Sigmoid colon (tissue), 6 donors: ENCODE measurements at regions not wholly inside any gene's neighbourhood (a gene's known extent, or its start where the extent isn't known, plus 50 kb on each side); places are given as distances from the start of the nearest gene placed in this dataset.
A peak's percentile ranks its signal among the peaks of the same experiment; 100 is the strongest.

Experiments
- DNase-seq: peaks from one replicate; pipeline ENCODE4 v3.0.0-alpha.2; 2019
- H3K27ac ChIP-seq, 4 donors: fragments of 200-600 bp; sonication (generic); one replicate each; pipeline ENCODE4 v1.5.1; 2016 to 2019; ENCODE audit warnings: mild to moderate bottlenecking in 1 of 4
- H3K27me3 ChIP-seq, 3 donors: fragments of 200-600 bp; sonication (generic); one replicate each; pipeline ENCODE4 v1.5.1; 2019; ENCODE audit warnings: mild to moderate bottlenecking in 1 of 3
- H3K36me3 ChIP-seq, 4 donors: fragments of 200-600 bp; sonication (generic); one replicate each; pipeline ENCODE4 v1.5.1; 2016 to 2019
- H3K4me1 ChIP-seq, 4 donors: fragments of 200-600 bp; sonication (generic); one replicate each; pipeline ENCODE4 v1.5.1; 2017 to 2019
- H3K4me3 ChIP-seq, 4 donors: fragments of 200-600 bp; sonication (generic); one replicate each; pipeline ENCODE4 v1.5.1; 2017 to 2019; ENCODE audit warnings: mild to moderate bottlenecking in 2 of 4, moderate library complexity in 1 of 4
- H3K9me3 ChIP-seq, 4 donors: fragments of 200-600 bp in 3 of 4; sonication (generic) in 3 of 4; one replicate each; pipeline versions ENCODE4 v1.5.1 to v1.6.1; 2013 to 2019
- CTCF ChIP-seq, 4 experiments: fragments of 450-650 bp in 3 of 4; fragments of 200-600 bp in 1 of 4; IDR thresholded peaks; one replicate each; pipeline ENCODE4 v1.5.1; 2016 to 2019; ENCODE audit warnings: antibody characterized with exemption in 4 of 4, mild to moderate bottlenecking in 3 of 4, moderate library complexity in 2 of 4
- EP300 ChIP-seq, 4 donors: sonication (generic); formaldehyde crosslinking; IDR thresholded peaks; one replicate each; pipeline ENCODE4 v1.6.1; 2017; ENCODE audit warnings: antibody characterized with exemption in 4 of 4
- POLR2A ChIP-seq, 2 donors: fragments of 450-650 bp; IDR thresholded peaks; one replicate each; pipeline ENCODE4 v1.6.1; 2016; ENCODE audit warnings: antibody characterized with exemption in 2 of 2, mild to moderate bottlenecking in 2 of 2, moderate library complexity in 2 of 2
- POLR2AphosphoS5 ChIP-seq, 4 donors: sonication (generic); formaldehyde crosslinking; IDR thresholded peaks; one replicate each; pipeline ENCODE4 v1.6.1; 2017; ENCODE audit warnings: antibody characterized with exemption in 4 of 4
- WGBS, 2 donors: extraction: QIAGEN DNeasy Blood & Tissue Kit; methylation state at CpG; one replicate each; pipeline ENCODE4 v1.1.7; 2013; 5-methylcytosine and 5-hydroxymethylcytosine counted together
- intact Hi-C: fragments of 100-400 bp; cut with DNase I; formaldehyde crosslinking; loops from one replicate; pipeline ENCODE4 v1.15.1; 2023
- donor health status: healthy with polysubstance abuse.
- donor health status: healthy.

- H3K27ac ChIP-seq: peak overlapping the region in 1 of 4 donors; percentile 25
- no peaks in the 10 kb centered on the region for H3K36me3 ChIP-seq
- no peaks in the 10 kb centered on the region for H3K4me1 ChIP-seq
- H3K4me3 ChIP-seq: no peak overlapping the region
- H3K27me3 ChIP-seq: no peaks in the 10 kb centered on the region
- TF ChIP-seq POLR2A (IDR thresholded peaks at IDR 0.05) (no peak), CTCF (IDR thresholded peaks at IDR 0.05) (no peak)
- 57 to 68% methylated on average over 13 of the region's 13 CpGs for WGBS, 2 donors
- H3K9me3 ChIP-seq: peaks cover 0 to 5% (median 0%) of the 10 kb centered on the region in 4 donors
- intact Hi-C loops: no loop called here
- no peak for DNase-seq
Measured at GRCh38 chr16:77574867-77575624, 140.2 kb upstream of the ADAMTS18 start.

- no peaks in the 10 kb centered on the region for H3K4me1 ChIP-seq
- no peak for TF ChIP-seq POLR2A (IDR thresholded peaks at IDR 0.05)
- TF ChIP-seq CTCF (IDR thresholded peaks at IDR 0.05): no peak
- TF ChIP-seq EP300 (IDR thresholded peaks at IDR 0.05): no peak
- no peak for TF ChIP-seq POLR2AphosphoS5 (IDR thresholded peaks at IDR 0.05)
- no peak for DNase-seq
- H3K27ac ChIP-seq: no peak overlapping the region
- intact Hi-C loops: no loop called here
- H3K27me3 ChIP-seq: no peaks in the 10 kb centered on the region
- 9 to 32% methylated on average over 3 of the region's 3 CpGs for WGBS, 2 donors
- peaks cover 0 to 5% (median 0%) of the 10 kb centered on the region in 4 donors for H3K9me3 ChIP-seq
- no peaks in the 10 kb centered on the region for H3K36me3 ChIP-seq
- no peak overlapping the region for H3K4me3 ChIP-seq
Measured at GRCh38 chr16:77579351-77579891, 142.9 kb upstream of the NUDT7 start.

- intact Hi-C loops: loop anchor here (5.0 kb wide), 1 partner anchor 144 kb away; the partner anchor contains the start of gene ADAMTS18
- TF ChIP-seq POLR2A (IDR thresholded peaks at IDR 0.05): no peak
- no peak for TF ChIP-seq CTCF (IDR thresholded peaks at IDR 0.05)
- TF ChIP-seq POLR2AphosphoS5 (IDR thresholded peaks at IDR 0.05): no peak
- TF ChIP-seq EP300 (IDR thresholded peaks at IDR 0.05): no peak
- no peak for DNase-seq
- no peaks in the 10 kb centered on the region for H3K4me1 ChIP-seq
- no peaks in the 10 kb centered on the region for H3K36me3 ChIP-seq
- 16 to 70% methylated on average over 2 of the region's 2 CpGs for WGBS, 2 donors
- H3K27ac ChIP-seq: no peak overlapping the region
- H3K4me3 ChIP-seq: no peak overlapping the region
- peaks cover 0 to 5% (median 0%) of the 10 kb centered on the region in 4 donors for H3K9me3 ChIP-seq
- H3K27me3 ChIP-seq: no peaks in the 10 kb centered on the region
Measured at GRCh38 chr16:77581706-77582105, 140.6 kb upstream of the NUDT7 start.

- peak; percentile 75 to 91 (median 85) for TF ChIP-seq CTCF (IDR thresholded peaks at IDR 0.05)
- TF ChIP-seq POLR2AphosphoS5 (IDR thresholded peaks at IDR 0.05): no peak
- Histone ChIP-seq H3K4me3 (no peak overlapping the region), H3K27me3 (no peaks in the 10 kb centered on the region), H3K36me3 (no peaks in the 10 kb centered on the region), H3K27ac (no peak overlapping the region), H3K4me1 (no peaks in the 10 kb centered on the region), H3K9me3 (no peaks in the 10 kb centered on the region)
- intact Hi-C loops: loop anchor here (1.0 to 5.0 kb wide), 2 partner anchors 147 to 348 kb away; partner anchors contain the start of gene ADAMTS18
- WGBS, 2 donors: 32 to 40% methylated on average over 7 of the region's 7 CpGs
- no peak for DNase-seq
Measured at GRCh38 chr16:77584205-77584859, 138.0 kb upstream of the NUDT7 start.
